HG03135 (cell line): ENCODE measurements at regions not wholly inside any gene's neighbourhood (a gene's known extent, or its start where the extent isn't known, plus 50 kb on each side); places are given as distances from the start of the nearest gene placed in this dataset.
"Not testable (repeated sequence)": the region's sequence is repeated elsewhere in the genome, so short reads cannot be mapped to it uniquely, and the experiment has no call there.

Experiments used
- ATAC-seq: cut with Tn5 transposase; IDR thresholded peaks from one replicate; pipeline ENCODE4 v1.9.1; 2021; ENCODE audit warnings: mild to moderate bottlenecking, moderate library complexity; ENCODE audit not compliant: unreplicated experiment

DNA sequence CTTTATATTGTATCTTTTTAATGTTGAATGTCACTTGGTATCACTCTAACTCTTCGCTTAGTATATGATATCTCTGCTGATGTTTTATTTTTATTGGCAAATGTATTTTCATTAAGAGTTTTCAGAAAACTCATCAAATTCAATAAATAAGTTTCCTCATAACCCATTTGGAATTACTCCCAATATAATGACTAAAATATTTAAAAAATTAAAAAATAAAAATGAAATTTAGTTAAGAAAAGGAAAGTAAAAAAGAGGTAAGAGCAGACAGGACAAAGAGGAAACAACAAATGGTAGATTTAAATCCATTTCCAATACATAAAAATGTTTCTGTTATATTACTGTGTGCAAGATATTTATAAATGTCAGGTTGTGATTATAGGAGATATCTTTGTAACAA, 548.9 kb upstream of the SPRY2 start:
- ATAC-seq = no peak

- no peak for ATAC-seq
Measured at GRCh38 chr13:80888390-80888789, 547.5 kb upstream of the SPRY2 start.

- ATAC-seq = no peak
Measured at GRCh38 chr13:80884056-80884785, 543.3 kb upstream of the SPRY2 start.

DNA sequence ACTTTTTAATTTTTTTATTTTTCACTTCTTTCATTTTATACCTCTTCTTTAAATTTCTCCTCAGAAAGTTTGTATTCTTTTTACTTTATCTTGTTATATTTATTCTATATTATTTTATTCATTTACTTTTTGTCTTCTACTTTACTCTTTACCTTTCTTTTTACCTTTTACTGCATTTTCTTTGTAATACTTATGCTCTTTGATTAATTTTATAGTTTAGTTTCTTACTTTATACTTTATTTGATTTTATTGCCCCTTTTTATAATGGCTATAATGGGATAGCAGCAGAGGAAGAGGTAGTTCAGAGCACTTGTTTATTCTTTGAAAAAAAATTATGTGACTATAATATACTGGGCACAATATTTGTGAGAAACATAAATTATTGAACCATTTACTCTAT, 542.6 kb upstream of the SPRY2 start:
- ATAC-seq = no peak

GRCh38 chr13:80881942-80882445, 541.1 kb upstream of the SPRY2 start:
- no peak for ATAC-seq

DNA sequence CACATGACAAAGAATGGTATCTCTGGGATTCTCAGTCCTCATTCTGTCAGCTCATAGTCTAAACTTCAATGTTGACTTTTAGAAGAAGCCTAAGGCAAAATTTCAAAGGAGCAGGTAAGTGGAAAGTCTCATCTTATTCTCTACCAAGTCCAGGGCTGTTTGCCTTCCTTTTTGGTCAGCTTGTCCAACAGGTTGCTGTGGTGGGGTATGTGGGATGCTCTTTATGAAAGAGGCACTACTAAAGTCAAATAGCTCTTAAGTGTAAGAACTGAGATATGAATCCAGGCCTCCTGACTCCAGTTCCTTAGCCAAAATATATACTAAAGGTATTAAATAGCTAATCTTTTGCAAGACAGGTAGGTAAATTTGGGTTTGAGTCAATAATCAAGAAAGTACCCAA, 540.6 kb upstream of the SPRY2 start:
- ATAC-seq = no peak

DNA sequence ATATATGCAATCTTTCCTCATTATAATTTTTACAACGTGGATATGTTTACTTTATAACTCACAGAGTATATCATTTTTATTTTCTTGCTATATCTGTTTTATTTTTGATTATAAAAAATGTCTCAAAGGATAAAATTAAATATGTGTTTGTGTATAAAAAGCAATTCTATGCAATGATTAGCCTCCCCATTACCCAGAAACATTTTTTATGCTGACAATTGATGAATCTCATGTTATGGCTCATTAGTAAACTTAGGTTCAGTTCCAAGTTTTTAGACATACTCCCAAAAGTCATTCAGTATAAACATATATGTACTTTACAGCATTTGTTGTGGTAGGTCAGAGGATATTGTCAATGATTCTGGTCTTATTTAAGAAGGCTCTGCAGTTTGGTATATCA, 540.1 kb upstream of the SPRY2 start:
- no peak for ATAC-seq

- no peak for ATAC-seq
Measured at GRCh38 chr13:80877944-80878241, 537.0 kb upstream of the SPRY2 start.

GRCh38 chr13:80877209-80877943, 536.5 kb upstream of the SPRY2 start:
- no peak for ATAC-seq

- peak; percentile 88 for ATAC-seq
Measured at GRCh38 chr13:80873589-80873988, 532.7 kb upstream of the SPRY2 start.

DNA sequence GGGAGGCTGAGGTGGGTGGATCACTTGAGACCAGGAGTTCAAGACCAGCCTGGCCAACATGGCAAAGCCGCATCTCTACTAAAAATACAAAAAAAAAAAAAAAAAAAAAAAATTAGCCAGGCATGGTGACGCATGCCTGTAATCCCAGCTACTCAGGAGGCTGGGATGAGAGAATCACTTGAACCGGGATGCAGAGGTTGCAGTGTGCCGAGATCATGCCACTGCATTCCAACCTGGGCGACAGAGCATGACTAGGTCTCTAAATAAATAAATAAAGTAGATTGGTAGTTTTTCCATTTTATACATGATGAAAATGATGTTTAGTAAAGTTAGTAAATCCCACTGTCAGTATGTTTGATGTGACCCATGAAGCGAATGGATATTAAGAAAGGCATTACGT, 531.0 kb upstream of the SPRY2 start:
- not testable (repeated sequence) for ATAC-seq

DNA sequence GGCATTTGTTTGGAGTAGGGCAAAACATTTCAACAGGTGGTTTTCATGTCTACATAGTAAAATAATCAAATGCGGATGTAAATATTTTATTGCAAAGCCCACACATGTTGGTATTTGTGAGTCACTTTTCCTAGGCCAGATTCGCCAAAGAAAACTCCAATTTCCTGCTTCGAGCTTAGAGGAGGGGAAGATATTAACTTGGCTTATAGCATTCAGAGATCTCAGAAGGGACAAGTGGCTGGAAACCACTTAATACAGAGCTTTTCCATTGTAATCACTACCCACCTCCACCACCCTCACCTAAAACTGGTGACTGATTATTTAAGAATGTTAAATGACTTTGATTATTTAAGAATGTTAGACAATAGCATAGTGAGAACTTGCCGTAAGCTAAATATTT, 530.6 kb upstream of the SPRY2 start:
- no peak for ATAC-seq

GRCh38 chr13:80870186-80870585, 529.3 kb upstream of the SPRY2 start:
- no peak for ATAC-seq

- ATAC-seq = no peak
Measured at GRCh38 chr13:80866921-80867320, 526.0 kb upstream of the SPRY2 start.

- no peak for ATAC-seq
Measured at GRCh38 chr13:80865329-80865728, 524.4 kb upstream of the SPRY2 start.

- ATAC-seq = no peak
Measured at GRCh38 chr13:80862456-80862855, 521.5 kb upstream of the SPRY2 start.

- ATAC-seq = no peak
Measured at GRCh38 chr13:80860845-80861244, 519.9 kb upstream of the SPRY2 start.

DNA sequence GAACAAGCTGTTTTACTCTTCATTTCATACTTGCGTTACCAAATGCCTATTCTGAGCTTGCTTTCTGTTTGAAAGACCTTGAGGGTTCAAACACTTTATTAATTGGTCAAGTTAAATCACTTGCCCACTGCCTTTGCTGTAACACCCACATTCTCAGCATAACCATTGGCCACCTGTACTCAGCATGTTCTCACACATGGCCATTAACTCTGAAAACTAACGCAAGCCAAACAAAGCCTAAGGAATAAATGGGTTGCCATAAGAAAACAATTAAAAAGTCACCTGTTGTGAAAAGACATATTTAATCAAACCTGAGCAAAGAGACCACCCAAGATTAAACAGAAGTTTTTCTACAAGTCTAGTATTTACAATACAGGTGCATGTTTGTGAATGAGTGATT, 517.2 kb upstream of the SPRY2 start:
- no peak for ATAC-seq

DNA sequence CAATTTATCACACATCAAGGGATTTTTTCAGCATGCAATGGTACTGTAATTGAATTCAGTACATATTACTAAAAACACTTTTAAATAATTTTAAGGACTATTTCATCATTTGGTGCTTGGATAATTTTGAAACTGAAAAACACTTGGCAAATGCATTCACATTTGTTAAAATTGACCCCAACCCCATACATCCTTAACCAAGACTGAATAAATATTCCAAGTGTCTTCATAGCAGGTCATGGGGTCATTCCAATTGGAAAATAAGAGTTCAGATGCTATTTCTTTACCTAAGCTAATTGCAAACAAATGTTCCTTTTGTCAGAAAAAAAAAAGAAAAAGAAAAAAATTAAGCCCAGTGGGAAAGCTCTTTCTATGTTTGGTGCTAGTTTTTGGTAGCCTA, 516.4 kb upstream of the SPRY2 start:
- ATAC-seq = no peak

- ATAC-seq = no peak
Measured at GRCh38 chr13:80850771-80851170, 509.8 kb upstream of the SPRY2 start.

GRCh38 chr13:80844164-80844563, 503.2 kb upstream of the SPRY2 start:
- no peak for ATAC-seq

DNA sequence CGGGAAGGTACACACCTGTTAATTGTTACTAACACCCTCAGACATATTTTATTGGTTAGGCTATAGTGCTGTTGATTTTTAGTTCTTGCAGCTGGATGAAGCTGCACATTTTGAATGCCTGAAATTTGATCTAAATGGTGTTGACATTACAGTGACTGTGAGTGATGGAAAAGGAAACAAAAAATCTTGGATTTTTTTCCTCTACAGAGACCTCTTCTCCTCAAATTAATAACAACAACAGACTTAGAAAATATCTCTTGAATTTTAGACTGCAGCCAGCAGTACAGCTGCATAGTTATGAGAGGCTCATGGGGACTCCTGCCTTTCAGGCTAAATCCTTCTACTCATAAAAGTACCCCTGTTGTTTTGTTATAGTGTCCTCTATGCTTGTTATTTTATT, 500.5 kb upstream of the SPRY2 start:
- ATAC-seq = no peak
